ENCODE measurements at regions not wholly inside any gene's neighbourhood (a gene's known extent, or its start where the extent isn't known, plus 50 kb on each side); places are given as distances from the start of the nearest gene placed in this dataset.

DNA sequence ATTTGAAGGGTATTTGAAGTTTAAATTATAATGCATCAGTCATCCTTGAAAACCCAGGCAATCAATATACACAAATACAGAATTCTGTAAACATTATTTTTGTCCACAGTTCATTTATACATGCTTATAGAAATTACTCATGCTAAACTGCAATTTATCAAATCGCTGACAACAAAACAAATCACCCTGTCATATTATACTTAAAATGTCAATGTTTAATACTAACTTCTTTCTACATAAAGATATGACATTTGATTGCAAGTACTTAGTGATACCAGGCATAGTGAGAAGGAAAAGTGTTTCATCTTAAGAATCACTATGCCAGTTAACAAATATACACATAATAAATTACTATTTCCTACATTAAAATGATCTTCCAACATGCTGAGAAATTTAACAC lies 232.0 kb downstream of the PCDH20 start:
- ATAC-seq (no peak), DNase-seq (ENCODE audit: low read depth, low spot score) (no peak), FAIRE-seq (no peak)
- in situ Hi-C loops (cut with MboI) (no loop called here), intact Hi-C loops (cut with micrococcal nuclease; ENCODE audit: unreplicated experiment) (loop anchor here (5.0 kb wide), 1 partner anchor 64 kb away; no protein-coding TSS in a partner anchor)
- Histone ChIP-seq H3K79me2 (ENCODE audit: control insufficient read depth, insufficient read depth, low read length) (no peaks in the 10 kb centered on the region), H3K36me3 (ENCODE audit: control insufficient read depth in 2 of 2, insufficient read depth in 2 of 2, low read length in 1 of 2) (no peaks in the 10 kb centered on the region), H2AFZ (ENCODE audit: control insufficient read depth, low read depth, low read length) (no peak overlapping the region), H3K4me3 (no peak overlapping the region), H3K4me2 (ENCODE audit: control insufficient read depth, insufficient read depth) (no peak overlapping the region), H3K27me3 (replicated peaks in 1 of 2; ENCODE audit: control insufficient read depth in 2 of 2, insufficient read depth in 2 of 2, low read length in 1 of 2) (no peaks in the 10 kb centered on the region), H3K4me1 (ENCODE audit: control insufficient read depth, insufficient read depth, low read length) (no peaks in the 10 kb centered on the region), H3K27ac (ENCODE audit: control insufficient read depth, insufficient read depth) (no peak overlapping the region), H3K9me3 (replicated peaks; ENCODE audit: control insufficient read depth, insufficient read depth, low read length) (no peaks in the 10 kb centered on the region), H3K9ac (ENCODE audit: control insufficient read depth, insufficient read depth, low read length) (no peak overlapping the region), H4K20me1 (ENCODE audit: control insufficient read depth, insufficient read depth) (no peaks in the 10 kb centered on the region)
- ChIA-PET CTCF (interaction anchor here (1.0 kb wide), 1 partner anchor 43 kb away, joined by 3 read pairs; no protein-coding TSS in a partner anchor), POLR2A (interaction anchor here (0.6 kb wide), 1 partner anchor 15 kb away, joined by 4 read pairs; no protein-coding TSS in a partner anchor), RAD21 (ENCODE audit: unreplicated experiment) (no interaction called here), SMC1A (ENCODE audit: uncharacterized antibody, unreplicated experiment) (interaction anchor here (0.8 to 1.0 kb wide), 3 partner anchors 60 to 137 kb away, joined by 3 to 4 read pairs (median 3); no protein-coding TSS in a partner anchor)
- BruUV-seq (replicated peaks), result no TSS peak
- WGBS (ENCODE audit: insufficient coverage, insufficient replicate concordance, low lambda C conversion rate, missing lambda C conversion rate), result 0% methylated on average over 1 of the region's 1 CpG
- TF ChIP-seq MTA2 (IDR thresholded peaks at IDR 0.05; ENCODE audit: low read depth), result no peak

DNA sequence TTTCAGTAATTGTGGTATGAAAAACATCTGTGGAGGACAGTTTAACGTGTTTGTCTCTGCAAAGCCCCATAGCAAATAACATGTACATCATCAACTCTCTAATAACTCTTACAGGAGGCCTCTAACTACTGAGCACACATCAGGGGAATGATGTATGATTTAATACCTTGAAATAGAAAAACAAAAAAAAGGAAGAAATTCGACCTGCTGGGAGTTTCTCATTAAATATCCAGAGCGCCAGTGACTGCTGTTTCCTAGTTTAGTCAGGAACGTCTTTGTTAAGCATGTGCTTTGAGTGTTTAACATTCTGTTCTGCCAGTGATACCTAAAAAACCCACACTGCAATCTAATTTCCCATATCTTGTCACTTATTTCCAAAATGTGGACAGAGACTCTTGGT lies 235.4 kb downstream of the PCDH20 start:
- Histone ChIP-seq H3K9ac (ENCODE audit: control insufficient read depth, insufficient read depth, low read length) (no peak overlapping the region), H2AFZ (ENCODE audit: control insufficient read depth, low read depth, low read length) (no peak overlapping the region), H3K4me2 (ENCODE audit: control insufficient read depth, insufficient read depth) (no peak overlapping the region), H3K4me1 (ENCODE audit: control insufficient read depth, insufficient read depth, low read length) (no peaks in the 10 kb centered on the region), H3K79me2 (ENCODE audit: control insufficient read depth, insufficient read depth, low read length) (no peaks in the 10 kb centered on the region), H4K20me1 (ENCODE audit: control insufficient read depth, insufficient read depth) (no peaks in the 10 kb centered on the region), H3K4me3 (no peak overlapping the region), H3K27ac (ENCODE audit: control insufficient read depth, insufficient read depth) (no peak overlapping the region), H3K36me3 (ENCODE audit: control insufficient read depth in 2 of 2, insufficient read depth in 2 of 2, low read length in 1 of 2) (no peaks in the 10 kb centered on the region), H3K9me3 (replicated peaks; ENCODE audit: control insufficient read depth, insufficient read depth, low read length) (no peaks in the 10 kb centered on the region), H3K27me3 (replicated peaks in 1 of 2; ENCODE audit: control insufficient read depth in 2 of 2, insufficient read depth in 2 of 2, low read length in 1 of 2) (no peaks in the 10 kb centered on the region)
- RAD21 ChIA-PET (ENCODE audit: unreplicated experiment), result no interaction called here
- WGBS (ENCODE audit: insufficient coverage, insufficient replicate concordance, low lambda C conversion rate, missing lambda C conversion rate), result 14% methylated on average over 4 of the region's 4 CpGs
- FAIRE-seq, result no peak
- intact Hi-C loops (cut with micrococcal nuclease; ENCODE audit: unreplicated experiment), result loop anchor here (5.0 kb wide), 1 partner anchor 67 kb away; no protein-coding TSS in a partner anchor
- ATAC-seq, result no peak
- BruUV-seq (replicated peaks), result no TSS peak
- POLR2A ChIA-PET, result no interaction called here
- SMC1A ChIA-PET (ENCODE audit: uncharacterized antibody, unreplicated experiment), result interaction anchor here (1.2 kb wide), 1 partner anchor 26 kb away, joined by 4 read pairs; no protein-coding TSS in a partner anchor
- CTCF ChIA-PET, result no interaction called here
- no peak for DNase-seq (ENCODE audit: low read depth, low spot score)
- in situ Hi-C loops (cut with MboI), result no loop called here
- TF ChIP-seq NR2F1 (conservative IDR thresholded peaks at IDR 0.05), result no peak
- no peak for TF ChIP-seq CBX3 (IDR thresholded peaks at IDR 0.05; ENCODE audit: borderline replicate concordance, low read depth)
- TF ChIP-seq ZZZ3 (IDR thresholded peaks at IDR 0.05; ENCODE audit: control insufficient read depth, insufficient read length, low read depth), result no peak
- no peak for TF ChIP-seq MEF2A (IDR thresholded peaks at IDR 0.05; ENCODE audit: insufficient read depth, low read depth, low read length)
- TF ChIP-seq KAT2A (conservative IDR thresholded peaks at IDR 0.05; ENCODE audit: control insufficient read depth, low read depth, low read length), result no peak
- TF ChIP-seq SUZ12 (IDR thresholded peaks at IDR 0.05; ENCODE audit: unreplicated experiment), result no peak
- TF ChIP-seq SMARCA5 (IDR thresholded peaks at IDR 0.05), result no peak
- TF ChIP-seq, protein P1, sequence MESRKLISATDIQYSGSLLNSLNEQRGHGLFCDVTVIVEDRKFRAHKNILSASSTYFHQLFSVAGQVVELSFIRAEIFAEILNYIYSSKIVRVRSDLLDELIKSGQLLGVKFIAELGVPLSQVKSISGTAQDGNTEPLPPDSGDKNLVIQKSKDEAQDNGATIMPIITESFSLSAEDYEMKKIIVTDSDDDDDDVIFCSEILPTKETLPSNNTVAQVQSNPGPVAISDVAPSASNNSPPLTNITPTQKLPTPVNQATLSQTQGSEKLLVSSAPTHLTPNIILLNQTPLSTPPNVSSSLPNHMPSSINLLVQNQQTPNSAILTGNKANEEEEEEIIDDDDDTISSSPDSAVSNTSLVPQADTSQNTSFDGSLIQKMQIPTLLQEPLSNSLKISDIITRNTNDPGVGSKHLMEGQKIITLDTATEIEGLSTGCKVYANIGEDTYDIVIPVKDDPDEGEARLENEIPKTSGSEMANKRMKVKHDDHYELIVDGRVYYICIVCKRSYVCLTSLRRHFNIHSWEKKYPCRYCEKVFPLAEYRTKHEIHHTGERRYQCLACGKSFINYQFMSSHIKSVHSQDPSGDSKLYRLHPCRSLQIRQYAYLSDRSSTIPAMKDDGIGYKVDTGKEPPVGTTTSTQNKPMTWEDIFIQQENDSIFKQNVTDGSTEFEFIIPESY (IDR thresholded peaks at IDR 0.05), result no peak
- TF ChIP-seq FOS (IDR thresholded peaks at IDR 0.05; ENCODE audit: borderline replicate concordance, extremely low read depth, insufficient read length), result no peak
- TF ChIP-seq, protein P2, sequence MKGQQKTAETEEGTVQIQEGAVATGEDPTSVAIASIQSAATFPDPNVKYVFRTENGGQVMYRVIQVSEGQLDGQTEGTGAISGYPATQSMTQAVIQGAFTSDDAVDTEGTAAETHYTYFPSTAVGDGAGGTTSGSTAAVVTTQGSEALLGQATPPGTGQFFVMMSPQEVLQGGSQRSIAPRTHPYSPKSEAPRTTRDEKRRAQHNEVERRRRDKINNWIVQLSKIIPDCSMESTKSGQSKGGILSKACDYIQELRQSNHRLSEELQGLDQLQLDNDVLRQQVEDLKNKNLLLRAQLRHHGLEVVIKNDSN (IDR thresholded peaks at IDR 0.05; ENCODE audit: borderline replicate concordance, extremely low read length, insufficient read depth, low read depth, low read length), result no peak
- no peak for TF ChIP-seq SUPT20H (IDR thresholded peaks at IDR 0.05; ENCODE audit: borderline replicate concordance, control insufficient read depth, low read depth, low read length)
- no peak for TF ChIP-seq FOXM1 (IDR thresholded peaks at IDR 0.05; ENCODE audit: low read depth, low read length)
- no peak for TF ChIP-seq LARP7 (IDR thresholded peaks at IDR 0.05)
- TF ChIP-seq NBN (IDR thresholded peaks at IDR 0.05), result no peak

All from GM12878 (cell line).